ENCODE measurements at regions not wholly inside any gene's neighbourhood (a gene's known extent, or its start where the extent isn't known, plus 50 kb on each side); places are given as distances from the start of the nearest gene placed in this dataset.
"Not testable (repeated sequence)": the region's sequence is repeated elsewhere in the genome, so short reads cannot be mapped to it uniquely, and the experiment has no call there.

DNA sequence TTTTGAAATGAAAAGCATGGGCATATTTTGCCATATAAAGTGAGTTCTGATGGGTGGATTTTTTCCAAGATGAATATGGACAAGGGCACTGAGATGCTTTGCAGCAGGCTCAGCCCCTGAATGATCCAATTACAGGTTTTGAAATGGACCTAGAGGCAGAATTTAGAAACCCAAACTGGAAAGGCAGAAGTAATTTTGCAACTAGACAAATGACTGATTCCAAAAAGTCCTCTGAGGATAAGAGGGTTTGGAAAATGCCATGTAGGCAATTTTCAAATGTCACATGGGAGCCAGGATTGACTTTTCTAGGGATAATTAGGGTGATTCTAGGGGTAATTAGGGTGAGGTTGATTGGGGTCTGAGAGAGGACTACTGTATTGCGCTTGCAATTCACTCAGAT lies 148.9 kb upstream of the ZNF648 start:
- H3K27ac ChIP-seq (ENCODE audit: low read depth, low read length), result no peak overlapping the region
- H3K4me3 ChIP-seq (ENCODE audit: low read length), result no peak overlapping the region
- H3K9ac ChIP-seq (ENCODE audit: low read length), result no peak overlapping the region
- H3K36me3 ChIP-seq (ENCODE audit: control insufficient read depth, insufficient read depth, low read length), result no peaks in the 10 kb centered on the region
- H3K27me3 ChIP-seq (ENCODE audit: control insufficient read depth, insufficient read depth, low read length), result no peaks in the 10 kb centered on the region
- no peaks in the 10 kb centered on the region for H3K4me1 ChIP-seq (ENCODE audit: control insufficient read depth, insufficient read depth, low read length)

DNA sequence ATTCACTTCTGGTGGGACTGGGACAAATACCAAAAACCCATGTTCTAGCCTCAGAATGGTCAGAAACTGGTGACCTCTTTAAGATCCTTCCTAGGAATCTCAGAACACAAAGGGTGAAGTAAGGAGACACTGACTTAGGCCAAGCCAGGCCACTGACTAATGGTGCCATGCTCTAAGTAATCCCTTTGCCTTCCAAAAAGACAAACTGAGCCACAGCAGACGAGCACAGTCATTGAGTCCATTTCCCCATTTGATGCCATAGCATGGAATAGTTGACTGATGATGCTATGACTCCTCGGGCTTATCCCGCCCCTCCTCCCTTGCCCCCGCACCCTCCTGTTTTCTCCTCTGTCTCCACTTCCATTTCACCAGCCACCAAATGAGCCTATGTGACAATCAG lies 145.8 kb upstream of the ZNF648 start:
- Histone ChIP-seq H3K27me3 (ENCODE audit: control insufficient read depth, insufficient read depth, low read length) (no peaks in the 10 kb centered on the region), H3K36me3 (ENCODE audit: control insufficient read depth, insufficient read depth, low read length) (no peaks in the 10 kb centered on the region), H3K4me1 (ENCODE audit: control insufficient read depth, insufficient read depth, low read length) (no peaks in the 10 kb centered on the region), H3K27ac (ENCODE audit: low read depth, low read length) (no peak overlapping the region), H3K4me3 (ENCODE audit: low read length) (no peak overlapping the region), H3K9ac (ENCODE audit: low read length) (no peak overlapping the region)

DNA sequence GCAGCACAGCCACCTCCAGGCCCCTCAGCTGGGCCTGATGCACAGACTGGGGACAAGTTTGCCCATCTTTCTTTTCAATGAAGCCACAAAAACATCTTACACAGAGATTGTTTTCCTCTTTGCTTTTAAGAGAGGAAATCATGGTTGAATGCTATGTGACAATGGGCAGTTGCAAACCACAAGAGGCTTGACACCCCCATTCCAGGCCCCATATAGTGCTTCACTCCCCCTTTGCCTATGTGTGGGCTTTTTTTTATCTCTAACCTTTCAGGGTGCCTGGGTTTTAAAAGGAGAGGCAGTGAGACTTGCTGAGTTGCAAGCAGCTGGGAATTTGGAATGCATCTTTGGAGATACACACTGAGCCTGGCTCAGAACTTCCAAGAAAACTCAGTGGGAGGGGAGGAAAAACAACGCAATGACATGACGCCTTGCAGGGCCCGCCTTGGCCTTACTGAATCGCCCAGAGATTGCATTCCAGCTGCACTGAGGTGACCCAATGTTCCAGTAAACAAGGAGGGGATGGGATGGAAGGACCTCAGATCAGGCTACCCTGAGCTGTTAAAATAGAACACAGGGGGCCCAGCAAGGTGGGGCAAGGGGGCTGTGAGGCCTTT lies 145.2 kb upstream of the ZNF648 start:
- H3K27me3 ChIP-seq (ENCODE audit: control insufficient read depth, insufficient read depth, low read length), result no peaks in the 10 kb centered on the region
- H3K9ac ChIP-seq (ENCODE audit: low read length), result no peak overlapping the region
- H3K36me3 ChIP-seq (ENCODE audit: control insufficient read depth, insufficient read depth, low read length), result no peaks in the 10 kb centered on the region
- H3K4me1 ChIP-seq (ENCODE audit: control insufficient read depth, insufficient read depth, low read length), result no peaks in the 10 kb centered on the region
- no peak overlapping the region for H3K27ac ChIP-seq (ENCODE audit: low read depth, low read length)
- no peak overlapping the region for H3K4me3 ChIP-seq (ENCODE audit: low read length)

DNA sequence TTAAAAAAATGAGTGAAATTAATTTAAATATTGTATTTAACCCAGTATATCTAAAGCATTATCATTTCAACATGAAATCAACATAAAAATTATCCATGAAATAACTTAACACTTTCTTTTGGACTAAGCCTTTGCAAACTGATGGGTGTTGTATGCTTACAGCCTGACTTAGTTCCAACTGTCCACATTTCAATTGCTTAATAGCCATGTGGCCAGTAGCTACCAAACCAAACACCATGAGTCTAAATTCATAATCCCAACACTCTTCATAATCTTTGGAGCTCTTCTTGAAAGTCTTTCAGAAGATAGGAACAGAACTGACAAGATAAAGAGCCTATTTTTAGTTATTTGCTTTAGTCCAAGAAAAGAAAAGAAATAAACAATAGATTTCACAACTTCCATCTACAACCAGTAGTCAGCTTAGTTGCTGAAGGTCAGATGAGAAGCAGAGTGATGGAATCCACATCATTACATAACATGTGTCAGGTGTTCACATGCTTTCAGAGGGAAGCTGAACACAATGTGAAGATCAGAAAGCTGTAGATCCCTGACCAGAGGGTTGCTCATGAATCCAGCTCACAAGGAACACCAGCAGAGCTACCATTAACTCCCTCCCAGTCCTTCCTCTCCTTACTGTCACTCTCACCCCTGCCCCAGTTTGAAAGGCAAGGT lies 144.0 kb upstream of the ZNF648 start:
- H3K36me3 ChIP-seq (ENCODE audit: control insufficient read depth, insufficient read depth, low read length), result no peaks in the 10 kb centered on the region
- no peak overlapping the region for H3K9ac ChIP-seq (ENCODE audit: low read length)
- no peak overlapping the region for H3K4me3 ChIP-seq (ENCODE audit: low read length)
- H3K27me3 ChIP-seq (ENCODE audit: control insufficient read depth, insufficient read depth, low read length), result no peaks in the 10 kb centered on the region
- no peak overlapping the region for H3K27ac ChIP-seq (ENCODE audit: low read depth, low read length)
- no peaks in the 10 kb centered on the region for H3K4me1 ChIP-seq (ENCODE audit: control insufficient read depth, insufficient read depth, low read length)

DNA sequence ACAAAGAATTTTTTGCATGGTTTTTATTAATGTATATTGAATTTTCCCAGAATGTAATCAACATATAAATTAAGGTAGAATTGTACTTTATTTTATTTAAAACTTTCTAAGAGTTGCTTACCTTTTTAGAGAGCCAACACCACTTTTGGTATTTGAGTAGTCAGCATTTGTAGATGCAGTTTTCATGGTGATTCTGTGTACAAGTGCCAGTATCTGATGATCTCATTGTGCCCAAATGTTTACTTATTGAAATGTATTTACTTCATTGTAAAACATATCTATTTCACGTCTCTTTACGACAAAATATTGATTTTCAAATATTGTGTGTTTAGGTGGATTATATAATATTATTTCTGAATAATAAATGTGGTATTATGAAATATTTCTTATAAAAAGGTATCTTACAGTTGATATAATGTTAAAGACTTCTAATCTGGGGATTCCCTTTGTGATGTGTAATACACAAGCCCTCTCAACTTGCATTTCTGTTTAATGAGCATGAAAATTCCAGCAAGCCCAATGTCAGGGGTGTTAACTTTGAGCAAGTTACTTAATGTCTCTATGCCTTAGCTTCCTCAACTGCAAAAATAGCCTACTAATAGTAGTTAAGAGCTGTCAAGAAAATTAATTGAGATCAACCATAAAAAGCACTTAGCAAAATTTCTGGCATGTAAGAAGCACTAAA lies 141.8 kb upstream of the ZNF648 start:
- no peaks in the 10 kb centered on the region for H3K27me3 ChIP-seq (ENCODE audit: control insufficient read depth, insufficient read depth, low read length)
- H3K9ac ChIP-seq (ENCODE audit: low read length), result no peak overlapping the region
- no peaks in the 10 kb centered on the region for H3K4me1 ChIP-seq (ENCODE audit: control insufficient read depth, insufficient read depth, low read length)
- H3K4me3 ChIP-seq (ENCODE audit: low read length), result no peak overlapping the region
- H3K36me3 ChIP-seq (ENCODE audit: control insufficient read depth, insufficient read depth, low read length), result no peaks in the 10 kb centered on the region
- H3K27ac ChIP-seq (ENCODE audit: low read depth, low read length), result no peak overlapping the region

DNA sequence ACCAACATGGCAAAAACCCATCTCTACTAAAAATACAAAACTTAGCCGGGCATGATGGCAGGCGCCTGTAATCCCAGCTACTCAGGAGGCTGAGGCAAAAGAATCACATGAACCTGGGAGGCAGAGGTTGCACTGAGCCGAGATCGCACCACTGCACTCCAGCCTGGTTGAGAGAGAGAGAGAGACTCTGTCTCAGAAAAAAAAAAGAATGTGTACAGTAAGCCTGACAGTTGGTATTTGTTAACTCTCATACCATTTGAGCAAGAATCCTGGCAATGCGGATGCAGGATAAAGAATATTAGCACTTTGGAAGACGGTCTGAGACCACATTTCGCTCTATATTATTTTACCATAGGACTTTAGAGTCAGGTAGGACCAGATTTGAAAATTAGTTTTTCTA lies 140.0 kb upstream of the ZNF648 start:
- not testable (repeated sequence) for H3K4me1 ChIP-seq (ENCODE audit: control insufficient read depth, insufficient read depth, low read length); H3K27me3 ChIP-seq (ENCODE audit: control insufficient read depth, insufficient read depth, low read length); H3K4me3 ChIP-seq (ENCODE audit: low read length); H3K36me3 ChIP-seq (ENCODE audit: control insufficient read depth, insufficient read depth, low read length); H3K9ac ChIP-seq (ENCODE audit: low read length); H3K27ac ChIP-seq (ENCODE audit: low read depth, low read length)

DNA sequence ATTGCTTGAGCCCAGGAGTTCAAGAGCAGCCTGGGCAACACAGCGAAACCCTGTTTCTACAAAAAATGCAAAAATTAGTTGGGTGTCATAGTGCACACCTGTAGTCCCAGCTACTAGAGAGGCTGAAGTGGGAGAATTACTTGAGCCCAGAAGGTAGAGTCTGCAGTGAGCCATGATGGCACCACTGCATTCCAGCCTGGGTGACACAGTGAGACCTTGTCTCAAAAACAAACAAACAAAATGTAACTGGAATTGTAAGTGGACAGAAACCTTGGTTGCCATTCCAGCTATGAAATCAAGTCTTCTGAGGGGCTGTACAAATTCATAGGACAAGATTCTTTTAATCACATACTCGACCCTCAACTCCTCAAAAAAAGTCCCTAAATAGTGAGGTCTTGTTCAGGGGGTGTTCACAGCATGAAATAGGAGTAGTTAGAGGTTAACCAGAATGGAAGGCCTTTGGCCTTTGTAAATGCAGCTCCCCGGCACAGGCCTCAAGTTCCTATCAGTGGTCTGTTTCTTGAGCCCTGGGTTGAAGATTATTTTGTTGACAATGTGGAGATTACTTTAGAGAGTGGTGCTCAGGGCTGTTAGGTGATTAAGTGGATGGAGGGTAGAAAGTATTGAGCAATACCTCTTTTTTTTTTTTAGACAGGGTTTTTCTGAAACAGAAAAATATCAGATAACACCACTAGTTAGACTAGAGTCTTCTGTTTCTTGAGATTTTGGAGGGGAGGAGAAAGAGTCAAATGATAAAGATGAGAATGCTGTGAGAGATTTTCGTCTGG lies 138.7 kb upstream of the ZNF648 start:
- Histone ChIP-seq H3K9ac (ENCODE audit: low read length) (no peak overlapping the region), H3K27ac (ENCODE audit: low read depth, low read length) (no peak overlapping the region), H3K36me3 (ENCODE audit: control insufficient read depth, insufficient read depth, low read length) (no peaks in the 10 kb centered on the region), H3K27me3 (ENCODE audit: control insufficient read depth, insufficient read depth, low read length) (no peaks in the 10 kb centered on the region), H3K4me3 (ENCODE audit: low read length) (no peak overlapping the region), H3K4me1 (ENCODE audit: control insufficient read depth, insufficient read depth, low read length) (no peaks in the 10 kb centered on the region)

DNA sequence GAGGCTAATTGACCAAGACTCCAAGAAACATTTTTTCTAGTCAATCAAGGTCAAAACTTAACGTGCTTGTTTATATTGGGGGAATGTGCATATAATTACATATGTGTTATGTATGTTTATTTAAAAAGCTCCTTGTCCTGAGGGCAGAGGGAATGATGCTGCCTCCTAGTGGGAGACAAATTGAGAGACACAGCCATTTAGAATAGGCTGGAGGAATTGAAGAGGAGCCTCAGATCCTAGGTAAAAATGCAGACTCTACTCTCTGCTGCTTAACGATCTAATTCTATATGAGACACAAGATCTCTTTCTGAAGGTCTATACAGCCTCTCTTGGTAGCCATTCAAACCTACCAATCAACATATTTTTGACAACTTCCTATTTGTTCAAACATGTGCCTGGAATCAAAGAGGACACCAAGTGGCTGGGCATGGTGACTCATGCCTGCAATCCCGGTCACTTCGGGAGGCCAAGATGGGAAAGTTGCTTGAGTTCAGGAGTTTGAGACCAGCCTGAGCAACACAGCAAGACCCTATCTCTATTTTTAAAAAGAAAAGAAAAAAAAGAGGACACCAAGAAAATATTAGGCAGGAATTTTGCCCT lies 136.6 kb upstream of the ZNF648 start:
- Histone ChIP-seq H3K9ac (ENCODE audit: low read length) (no peak overlapping the region), H3K36me3 (ENCODE audit: control insufficient read depth, insufficient read depth, low read length) (no peaks in the 10 kb centered on the region), H3K27ac (ENCODE audit: low read depth, low read length) (no peak overlapping the region), H3K4me3 (ENCODE audit: low read length) (no peak overlapping the region), H3K4me1 (ENCODE audit: control insufficient read depth, insufficient read depth, low read length) (no peaks in the 10 kb centered on the region), H3K27me3 (ENCODE audit: control insufficient read depth, insufficient read depth, low read length) (no peaks in the 10 kb centered on the region)

DNA sequence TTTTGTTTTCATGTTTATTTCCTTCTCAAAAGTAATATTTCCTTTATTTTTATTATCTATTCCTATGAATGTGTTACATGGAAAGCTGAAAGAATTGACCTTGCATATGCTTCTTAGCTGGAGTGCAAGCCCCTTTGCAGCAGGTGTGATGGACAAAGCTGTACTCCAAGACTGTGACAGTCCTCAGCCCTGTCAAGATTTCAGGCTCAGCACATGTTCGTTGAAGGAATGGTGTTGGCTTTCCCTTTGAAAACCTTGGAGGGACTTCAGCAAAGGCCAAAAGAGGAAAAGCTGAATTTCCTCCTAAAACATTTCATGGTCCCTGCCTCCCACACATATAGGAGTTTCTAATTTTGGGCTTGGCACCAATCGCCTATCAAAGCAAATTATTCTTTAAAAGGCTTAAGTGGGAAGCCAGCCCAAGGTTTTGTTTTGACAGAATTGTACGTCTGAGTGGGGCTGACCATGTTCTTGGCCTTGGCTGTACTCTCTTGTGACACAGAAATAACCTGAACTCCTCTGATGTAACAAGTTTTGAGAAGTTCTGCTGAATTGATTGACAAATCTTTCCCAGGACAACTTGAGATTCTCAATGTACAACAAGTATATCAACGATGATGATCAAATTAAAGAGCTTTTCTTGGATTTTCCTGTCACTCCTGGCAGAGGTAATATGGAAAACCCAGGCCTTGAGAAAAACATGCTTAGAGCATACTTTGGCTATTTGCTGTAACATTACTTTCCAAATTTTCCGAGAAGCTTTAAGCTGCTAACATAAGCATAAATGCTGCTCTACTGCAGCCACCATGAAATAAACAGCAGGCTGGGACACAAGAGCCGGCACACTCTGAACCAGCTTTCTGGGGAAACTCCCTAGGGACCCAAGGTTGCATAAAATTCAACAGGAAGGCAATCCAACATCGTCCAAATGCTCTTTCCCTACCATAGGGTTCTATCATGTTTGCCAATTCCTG lies 135.7 kb upstream of the ZNF648 start:
- no peak overlapping the region for H3K9ac ChIP-seq (ENCODE audit: low read length)
- no peaks in the 10 kb centered on the region for H3K4me1 ChIP-seq (ENCODE audit: control insufficient read depth, insufficient read depth, low read length)
- no peaks in the 10 kb centered on the region for H3K27me3 ChIP-seq (ENCODE audit: control insufficient read depth, insufficient read depth, low read length)
- no peaks in the 10 kb centered on the region for H3K36me3 ChIP-seq (ENCODE audit: control insufficient read depth, insufficient read depth, low read length)
- no peak overlapping the region for H3K4me3 ChIP-seq (ENCODE audit: low read length)
- H3K27ac ChIP-seq (ENCODE audit: low read depth, low read length), result no peak overlapping the region

DNA sequence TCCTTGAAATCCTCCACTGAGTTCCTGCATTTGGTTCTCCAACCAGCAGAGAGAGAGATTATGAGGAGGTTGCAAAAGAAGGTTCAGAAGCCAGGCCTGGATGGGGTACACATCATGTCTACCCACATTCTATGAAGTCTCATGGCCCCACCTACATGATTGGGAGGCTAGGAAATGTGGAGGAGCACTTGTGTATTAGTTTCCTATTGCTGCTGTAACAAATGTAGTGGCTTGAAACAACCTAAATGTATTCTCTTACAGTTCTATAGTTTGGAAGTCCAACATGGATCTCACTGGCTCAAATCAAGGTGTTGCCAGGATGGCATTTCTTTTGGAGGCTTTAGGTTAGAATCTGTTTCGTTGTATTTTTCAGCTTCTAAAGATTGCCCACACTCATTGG lies 134.2 kb upstream of the ZNF648 start:
- peaks cover 3% of the 10 kb centered on the region for H3K4me1 ChIP-seq (ENCODE audit: control insufficient read depth, insufficient read depth, low read length)
- H3K27me3 ChIP-seq (ENCODE audit: control insufficient read depth, insufficient read depth, low read length), result no peaks in the 10 kb centered on the region
- no peak overlapping the region for H3K4me3 ChIP-seq (ENCODE audit: low read length)
- H3K9ac ChIP-seq (ENCODE audit: low read length), result no peak overlapping the region
- no peak overlapping the region for H3K27ac ChIP-seq (ENCODE audit: low read depth, low read length)
- no peaks in the 10 kb centered on the region for H3K36me3 ChIP-seq (ENCODE audit: control insufficient read depth, insufficient read depth, low read length)

DNA sequence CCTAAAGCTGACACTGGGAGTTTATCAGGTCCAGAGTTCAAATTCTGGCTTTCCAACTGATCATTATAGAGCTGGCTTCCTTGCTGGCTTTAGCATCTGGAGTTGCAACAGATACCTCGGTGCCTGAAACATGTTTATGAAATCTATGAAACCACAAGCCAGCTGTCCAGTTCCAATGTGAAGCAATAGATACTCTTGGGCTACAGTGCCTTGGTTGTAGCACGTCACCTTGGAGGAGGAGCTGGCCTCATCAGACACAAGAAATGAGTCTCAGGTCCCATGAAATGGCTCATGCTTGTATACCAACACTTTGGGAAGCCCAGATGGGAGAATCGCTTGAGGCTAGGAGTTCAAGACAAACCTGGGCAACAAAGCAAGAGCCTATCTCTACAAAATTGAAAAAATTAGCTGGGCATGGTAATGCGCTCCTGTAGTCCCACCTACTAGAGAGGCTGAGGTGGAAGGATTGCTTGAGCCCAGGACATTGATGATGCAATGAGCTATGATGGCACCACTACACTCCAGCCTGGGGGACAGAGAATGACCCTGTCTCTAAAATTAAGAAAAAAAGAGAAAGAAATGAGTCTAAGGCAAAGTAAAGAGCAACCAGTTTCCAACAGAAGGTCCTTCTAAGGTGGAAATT lies 132.5 kb upstream of the ZNF648 start:
- no peak overlapping the region for H3K27ac ChIP-seq (ENCODE audit: low read depth, low read length)
- H3K4me3 ChIP-seq (ENCODE audit: low read length), result no peak overlapping the region
- H3K36me3 ChIP-seq (ENCODE audit: control insufficient read depth, insufficient read depth, low read length), result no peaks in the 10 kb centered on the region
- H3K9ac ChIP-seq (ENCODE audit: low read length), result no peak overlapping the region
- no peaks in the 10 kb centered on the region for H3K27me3 ChIP-seq (ENCODE audit: control insufficient read depth, insufficient read depth, low read length)
- H3K4me1 ChIP-seq (ENCODE audit: control insufficient read depth, insufficient read depth, low read length), result peaks cover 3% of the 10 kb centered on the region
